PC-3 (cell line): ENCODE measurements at regions not wholly inside any gene's neighbourhood (a gene's known extent, or its start where the extent isn't known, plus 50 kb on each side); places are given as distances from the start of the nearest gene placed in this dataset.

ENCODE experiments used
- EZH2 ChIP-seq: fragments of 300-600 bp; sonication (generic); IDR thresholded peaks from one replicate; pipeline ENCODE4 v1.6.1; 2017; ENCODE audit warnings: antibody characterized with exemption, mild to moderate bottlenecking, low read length; ENCODE audit not compliant: unreplicated experiment
- TF ChIP-seq, protein P1 (sequence below): fragments of 300-600 bp; sonication (generic); conservative IDR thresholded peaks from 2 replicates; pipeline ENCODE4 v1.5.1; 2017; ENCODE audit warnings: antibody characterized with exemption, low read depth, mild to moderate bottlenecking, low read length

DNA sequence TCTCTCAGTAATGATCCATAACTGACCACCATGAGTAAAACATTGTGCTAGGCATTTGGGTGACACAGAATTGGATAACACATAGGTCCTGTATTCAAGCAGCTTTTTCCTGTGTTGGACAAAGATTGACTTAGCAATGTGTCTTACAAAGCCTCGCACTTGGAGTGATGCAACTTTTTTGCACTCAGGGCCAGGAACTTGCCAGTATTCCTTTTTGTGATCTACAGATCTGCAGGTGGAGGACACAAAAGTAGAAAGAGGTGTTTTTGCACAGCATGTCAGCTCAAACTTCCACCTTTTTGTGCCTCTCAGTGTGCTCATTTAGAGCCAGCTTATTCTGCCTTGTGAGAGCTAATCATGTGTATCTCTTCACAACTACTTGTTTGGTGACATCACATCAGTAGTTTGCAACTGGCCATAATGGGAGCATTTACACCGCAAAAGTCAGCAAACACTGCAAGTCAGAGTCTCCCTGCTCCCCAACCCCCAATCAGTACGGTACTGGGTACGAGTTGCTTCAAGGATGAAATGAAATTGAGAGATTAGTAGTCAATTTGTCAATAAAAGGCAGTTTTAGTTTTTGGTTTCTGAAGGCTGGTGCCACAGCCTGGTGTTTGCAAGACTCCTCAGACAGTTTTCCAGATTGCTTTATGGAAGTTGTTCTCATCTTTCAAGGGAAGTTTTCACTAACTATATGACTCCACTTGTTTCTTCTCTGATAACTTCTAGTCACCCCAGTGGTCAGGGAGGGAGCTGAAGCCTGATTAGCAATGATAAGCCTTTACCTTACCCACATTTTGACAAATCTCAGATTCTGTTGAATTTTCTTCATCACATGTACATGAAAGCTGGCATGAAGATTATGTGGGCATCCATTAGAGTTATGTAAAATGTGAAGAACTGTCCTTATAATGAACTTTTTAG lies 149.1 kb downstream of the PDCD6IP start:
- TF ChIP-seq, protein P1, sequence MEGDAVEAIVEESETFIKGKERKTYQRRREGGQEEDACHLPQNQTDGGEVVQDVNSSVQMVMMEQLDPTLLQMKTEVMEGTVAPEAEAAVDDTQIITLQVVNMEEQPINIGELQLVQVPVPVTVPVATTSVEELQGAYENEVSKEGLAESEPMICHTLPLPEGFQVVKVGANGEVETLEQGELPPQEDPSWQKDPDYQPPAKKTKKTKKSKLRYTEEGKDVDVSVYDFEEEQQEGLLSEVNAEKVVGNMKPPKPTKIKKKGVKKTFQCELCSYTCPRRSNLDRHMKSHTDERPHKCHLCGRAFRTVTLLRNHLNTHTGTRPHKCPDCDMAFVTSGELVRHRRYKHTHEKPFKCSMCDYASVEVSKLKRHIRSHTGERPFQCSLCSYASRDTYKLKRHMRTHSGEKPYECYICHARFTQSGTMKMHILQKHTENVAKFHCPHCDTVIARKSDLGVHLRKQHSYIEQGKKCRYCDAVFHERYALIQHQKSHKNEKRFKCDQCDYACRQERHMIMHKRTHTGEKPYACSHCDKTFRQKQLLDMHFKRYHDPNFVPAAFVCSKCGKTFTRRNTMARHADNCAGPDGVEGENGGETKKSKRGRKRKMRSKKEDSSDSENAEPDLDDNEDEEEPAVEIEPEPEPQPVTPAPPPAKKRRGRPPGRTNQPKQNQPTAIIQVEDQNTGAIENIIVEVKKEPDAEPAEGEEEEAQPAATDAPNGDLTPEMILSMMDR, result no peak
- TF ChIP-seq EZH2, result no peak
